Activated T-helper 9 cell treated with anti-CD3 and anti-CD28 coated beads, Interleukin-2, amount 50 U/mL, for 16 hours (primary cell): ENCODE measurements at regions not wholly inside any gene's neighbourhood (a gene's known extent, or its start where the extent isn't known, plus 50 kb on each side); places are given as distances from the start of the nearest gene placed in this dataset.
"Not testable (repeated sequence)": the region's sequence is repeated elsewhere in the genome, so short reads cannot be mapped to it uniquely, and the experiment has no call there.

Experiments used
- DNase-seq: peaks from one replicate; pipeline ENCODE4 v3.0.0-alpha.2; 2020; ENCODE audit warnings: low read depth

GRCh38 chr4:181855307-181855706, 387.9 kb upstream of the TENM3 start:
- no peak for DNase-seq

GRCh38 chr4:181857471-181857870, 385.7 kb upstream of the TENM3 start:
- not testable (repeated sequence) for DNase-seq

GRCh38 chr4:181858741-181859140, 384.5 kb upstream of the TENM3 start:
- DNase-seq = no peak

GRCh38 chr4:181859439-181859838, 383.8 kb upstream of the TENM3 start:
- DNase-seq = no peak

GRCh38 chr4:181860157-181860556, 383.0 kb upstream of the TENM3 start:
- DNase-seq = no peak

GRCh38 chr4:181860668-181861067, 382.5 kb upstream of the TENM3 start:
- no peak for DNase-seq

GRCh38 chr4:181863856-181864255, 379.3 kb upstream of the TENM3 start:
- DNase-seq = no peak

GRCh38 chr4:181870326-181870725, 372.9 kb upstream of the TENM3 start:
- DNase-seq = no peak

- DNase-seq = no peak
These were observed 368.6 kb upstream of the TENM3 start for GRCh38 chr4:181874602-181875001.

- no peak for DNase-seq
These were observed 365.8 kb upstream of the TENM3 start for GRCh38 chr4:181877329-181877848.

- DNase-seq = no peak
These were observed 353.2 kb upstream of the TENM3 start for GRCh38 chr4:181890031-181890430.

- DNase-seq = no peak
These were observed 352.3 kb upstream of the TENM3 start for GRCh38 chr4:181890911-181891310.

- no peak for DNase-seq
These were observed 346.6 kb upstream of the TENM3 start for GRCh38 chr4:181896614-181897013.

GRCh38 chr4:181897935-181898334, 345.3 kb upstream of the TENM3 start:
- DNase-seq = no peak

GRCh38 chr4:181902404-181902803, 340.8 kb upstream of the TENM3 start:
- not testable (repeated sequence) for DNase-seq

GRCh38 chr4:181905708-181906107, 337.5 kb upstream of the TENM3 start:
- DNase-seq = no peak

GRCh38 chr4:181908168-181908567, 335.0 kb upstream of the TENM3 start:
- DNase-seq = no peak

- DNase-seq = no peak
These were observed 333.8 kb upstream of the TENM3 start for GRCh38 chr4:181909368-181909767.

- DNase-seq = no peak
These were observed 331.8 kb upstream of the TENM3 start for GRCh38 chr4:181911420-181911819.

GRCh38 chr4:181933471-181933870, 309.7 kb upstream of the TENM3 start:
- no peak for DNase-seq

- no peak for DNase-seq
These were observed 304.6 kb upstream of the TENM3 start for GRCh38 chr4:181938631-181939030.

GRCh38 chr4:181939199-181939945, 303.8 kb upstream of the TENM3 start:
- DNase-seq = no peak

GRCh38 chr4:181944527-181944926, 298.7 kb upstream of the TENM3 start:
- no peak for DNase-seq

GRCh38 chr4:181946902-181947301, 296.3 kb upstream of the TENM3 start:
- DNase-seq = no peak
